GM12878 (cell line): ENCODE measurements at regions not wholly inside any gene's neighbourhood (a gene's known extent, or its start where the extent isn't known, plus 50 kb on each side); places are given as distances from the start of the nearest gene placed in this dataset.

ENCODE experiments used
- CREB1 ChIP-seq: IDR thresholded peaks from 2 replicates; pipeline ENCODE4 v1.6.1; 2012; ENCODE audit warnings: low read depth, mild to moderate bottlenecking, inconsistent platforms
- EP300 ChIP-seq, 2 experiments: fragments of 150-350 bp in 1 of 2; IDR thresholded peaks; 2 replicates each; pipeline ENCODE4 v1.6.1; 2011 to 2012; ENCODE audit warnings: low read depth in 2 of 2, low read length in 2 of 2, borderline replicate concordance in 1 of 2, improper control_type of control experiment in 1 of 2, inconsistent platforms in 1 of 2; ENCODE audit not compliant: control insufficient read depth in 1 of 2
- EZH2 ChIP-seq: IDR thresholded peaks from 2 replicates; pipeline ENCODE4 v1.6.1; 2012; ENCODE audit warnings: low read depth, mild to moderate bottlenecking, control low read depth, inconsistent platforms, low read length, borderline replicate concordance; ENCODE audit not compliant: control insufficient read depth
- GABPA ChIP-seq: IDR thresholded peaks from 2 replicates; pipeline ENCODE4 v1.6.1; 2014; ENCODE audit warnings: antibody characterized with exemption, low read depth, mild to moderate bottlenecking, inconsistent platforms
- GATAD2B ChIP-seq: fragments of 450-650 bp; conservative IDR thresholded peaks from 2 replicates; pipeline ENCODE4 v1.6.1; 2017; ENCODE audit warnings: low read depth, mild to moderate bottlenecking, moderate library complexity
- NBN ChIP-seq: fragments of 450-650 bp; IDR thresholded peaks from 2 replicates; pipeline ENCODE4 v1.6.1; 2016
- POLR2A ChIP-seq: IDR thresholded peaks from 2 replicates; pipeline ENCODE4 v1.6.1; 2011; ENCODE audit warnings: low read depth, mild to moderate bottlenecking, low read length
- TCF7 ChIP-seq: IDR thresholded peaks from 2 replicates; pipeline ENCODE4 v1.6.1; 2014; ENCODE audit warnings: antibody characterized with exemption, borderline replicate concordance
- TF ChIP-seq, protein P1 (sequence below): fragments of 450-650 bp; formaldehyde crosslinking; IDR thresholded peaks from 2 replicates; pipeline ENCODE4 v1.5.0; 2022; ENCODE audit warnings: mild to moderate bottlenecking, missing genetic modification characterization
- TF ChIP-seq, protein P2 (sequence below): IDR thresholded peaks from 2 replicates; pipeline ENCODE4 v1.6.1; 2012; ENCODE audit warnings: mild to moderate bottlenecking, low read depth, low read length
- TF ChIP-seq, protein P3 (sequence below): IDR thresholded peaks from 2 replicates; pipeline ENCODE4 v1.6.1; 2012; ENCODE audit warnings: low read depth, low read length, improper control_type of control experiment
- TF ChIP-seq, protein P4 (sequence below), 3 experiments: IDR thresholded peaks in 2 of 3; conservative IDR thresholded peaks in 1 of 3; 2 replicates each; pipeline ENCODE4 v1.5.1; 2011; ENCODE audit warnings: low read depth in 3 of 3, low read length in 3 of 3, mild to moderate bottlenecking in 3 of 3, control low read depth in 2 of 3, moderate library complexity in 2 of 3, inconsistent platforms in 1 of 3, mixed read lengths in 1 of 3; ENCODE audit not compliant: control insufficient read depth in 2 of 3, insufficient read depth in 1 of 3; ENCODE audit errors: extremely low read depth in 1 of 3

DNA sequence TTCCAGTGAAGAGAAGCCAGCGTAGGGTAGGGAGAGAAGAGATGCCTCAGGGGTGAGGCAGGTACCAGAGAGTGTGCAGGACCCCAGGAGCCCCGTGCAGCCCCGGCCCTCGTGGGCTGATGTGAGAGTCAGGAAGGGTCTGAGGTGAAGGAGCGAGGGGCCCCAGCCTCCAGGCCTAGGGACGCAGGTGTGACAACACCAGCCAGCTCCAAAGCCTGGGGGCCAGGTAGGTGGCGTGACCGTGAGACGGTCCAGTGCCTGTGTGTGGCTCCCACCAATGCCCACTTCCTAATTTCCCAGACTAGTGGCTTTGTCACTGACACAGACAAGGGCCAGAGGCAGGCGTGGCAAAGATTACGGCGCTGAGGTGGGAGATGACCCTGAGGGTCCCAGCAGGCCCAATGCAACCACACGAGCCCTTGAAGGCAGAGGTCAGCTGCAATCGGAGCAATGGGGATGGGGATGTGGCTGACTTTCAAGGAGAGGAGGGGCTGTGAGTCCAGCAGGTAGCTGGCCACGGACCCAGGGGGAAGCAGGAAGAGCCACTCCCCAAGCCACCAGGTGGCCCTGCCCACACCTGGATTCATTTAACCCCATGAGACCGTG is 86.0 kb upstream of the SNTG2 start:
- TF ChIP-seq GABPA (no peak), NBN (no peak), POLR2A (no peak), GATAD2B (no peak), TCF7 (no peak), EP300 (IDR thresholded peaks at IDR 0.05; ENCODE audit: borderline replicate concordance in 1 of 2, control insufficient read depth in 1 of 2, low read depth in 2 of 2, low read length in 2 of 2) (no peak), EZH2 (no peak), CREB1 (no peak)
- TF ChIP-seq, protein P1, sequence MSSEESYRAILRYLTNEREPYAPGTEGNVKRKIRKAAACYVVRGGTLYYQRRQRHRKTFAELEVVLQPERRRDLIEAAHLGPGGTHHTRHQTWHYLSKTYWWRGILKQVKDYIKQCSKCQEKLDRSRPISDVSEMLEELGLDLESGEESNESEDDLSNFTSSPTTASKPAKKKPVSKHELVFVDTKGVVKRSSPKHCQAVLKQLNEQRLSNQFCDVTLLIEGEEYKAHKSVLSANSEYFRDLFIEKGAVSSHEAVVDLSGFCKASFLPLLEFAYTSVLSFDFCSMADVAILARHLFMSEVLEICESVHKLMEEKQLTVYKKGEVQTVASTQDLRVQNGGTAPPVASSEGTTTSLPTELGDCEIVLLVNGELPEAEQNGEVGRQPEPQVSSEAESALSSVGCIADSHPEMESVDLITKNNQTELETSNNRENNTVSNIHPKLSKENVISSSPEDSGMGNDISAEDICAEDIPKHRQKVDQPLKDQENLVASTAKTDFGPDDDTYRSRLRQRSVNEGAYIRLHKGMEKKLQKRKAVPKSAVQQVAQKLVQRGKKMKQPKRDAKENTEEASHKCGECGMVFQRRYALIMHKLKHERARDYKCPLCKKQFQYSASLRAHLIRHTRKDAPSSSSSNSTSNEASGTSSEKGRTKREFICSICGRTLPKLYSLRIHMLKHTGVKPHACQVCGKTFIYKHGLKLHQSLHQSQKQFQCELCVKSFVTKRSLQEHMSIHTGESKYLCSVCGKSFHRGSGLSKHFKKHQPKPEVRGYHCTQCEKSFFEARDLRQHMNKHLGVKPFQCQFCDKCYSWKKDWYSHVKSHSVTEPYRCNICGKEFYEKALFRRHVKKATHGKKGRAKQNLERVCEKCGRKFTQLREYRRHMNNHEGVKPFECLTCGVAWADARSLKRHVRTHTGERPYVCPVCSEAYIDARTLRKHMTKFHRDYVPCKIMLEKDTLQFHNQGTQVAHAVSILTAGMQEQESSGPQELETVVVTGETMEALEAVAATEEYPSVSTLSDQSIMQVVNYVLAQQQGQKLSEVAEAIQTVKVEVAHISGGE (CRISPR knock-in tag): no peak
- TF ChIP-seq, protein P2, sequence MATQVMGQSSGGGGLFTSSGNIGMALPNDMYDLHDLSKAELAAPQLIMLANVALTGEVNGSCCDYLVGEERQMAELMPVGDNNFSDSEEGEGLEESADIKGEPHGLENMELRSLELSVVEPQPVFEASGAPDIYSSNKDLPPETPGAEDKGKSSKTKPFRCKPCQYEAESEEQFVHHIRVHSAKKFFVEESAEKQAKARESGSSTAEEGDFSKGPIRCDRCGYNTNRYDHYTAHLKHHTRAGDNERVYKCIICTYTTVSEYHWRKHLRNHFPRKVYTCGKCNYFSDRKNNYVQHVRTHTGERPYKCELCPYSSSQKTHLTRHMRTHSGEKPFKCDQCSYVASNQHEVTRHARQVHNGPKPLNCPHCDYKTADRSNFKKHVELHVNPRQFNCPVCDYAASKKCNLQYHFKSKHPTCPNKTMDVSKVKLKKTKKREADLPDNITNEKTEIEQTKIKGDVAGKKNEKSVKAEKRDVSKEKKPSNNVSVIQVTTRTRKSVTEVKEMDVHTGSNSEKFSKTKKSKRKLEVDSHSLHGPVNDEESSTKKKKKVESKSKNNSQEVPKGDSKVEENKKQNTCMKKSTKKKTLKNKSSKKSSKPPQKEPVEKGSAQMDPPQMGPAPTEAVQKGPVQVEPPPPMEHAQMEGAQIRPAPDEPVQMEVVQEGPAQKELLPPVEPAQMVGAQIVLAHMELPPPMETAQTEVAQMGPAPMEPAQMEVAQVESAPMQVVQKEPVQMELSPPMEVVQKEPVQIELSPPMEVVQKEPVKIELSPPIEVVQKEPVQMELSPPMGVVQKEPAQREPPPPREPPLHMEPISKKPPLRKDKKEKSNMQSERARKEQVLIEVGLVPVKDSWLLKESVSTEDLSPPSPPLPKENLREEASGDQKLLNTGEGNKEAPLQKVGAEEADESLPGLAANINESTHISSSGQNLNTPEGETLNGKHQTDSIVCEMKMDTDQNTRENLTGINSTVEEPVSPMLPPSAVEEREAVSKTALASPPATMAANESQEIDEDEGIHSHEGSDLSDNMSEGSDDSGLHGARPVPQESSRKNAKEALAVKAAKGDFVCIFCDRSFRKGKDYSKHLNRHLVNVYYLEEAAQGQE: no peak
- TF ChIP-seq, protein P3, sequence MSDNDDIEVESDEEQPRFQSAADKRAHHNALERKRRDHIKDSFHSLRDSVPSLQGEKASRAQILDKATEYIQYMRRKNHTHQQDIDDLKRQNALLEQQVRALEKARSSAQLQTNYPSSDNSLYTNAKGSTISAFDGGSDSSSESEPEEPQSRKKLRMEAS: no peak
- TF ChIP-seq, protein P4, sequence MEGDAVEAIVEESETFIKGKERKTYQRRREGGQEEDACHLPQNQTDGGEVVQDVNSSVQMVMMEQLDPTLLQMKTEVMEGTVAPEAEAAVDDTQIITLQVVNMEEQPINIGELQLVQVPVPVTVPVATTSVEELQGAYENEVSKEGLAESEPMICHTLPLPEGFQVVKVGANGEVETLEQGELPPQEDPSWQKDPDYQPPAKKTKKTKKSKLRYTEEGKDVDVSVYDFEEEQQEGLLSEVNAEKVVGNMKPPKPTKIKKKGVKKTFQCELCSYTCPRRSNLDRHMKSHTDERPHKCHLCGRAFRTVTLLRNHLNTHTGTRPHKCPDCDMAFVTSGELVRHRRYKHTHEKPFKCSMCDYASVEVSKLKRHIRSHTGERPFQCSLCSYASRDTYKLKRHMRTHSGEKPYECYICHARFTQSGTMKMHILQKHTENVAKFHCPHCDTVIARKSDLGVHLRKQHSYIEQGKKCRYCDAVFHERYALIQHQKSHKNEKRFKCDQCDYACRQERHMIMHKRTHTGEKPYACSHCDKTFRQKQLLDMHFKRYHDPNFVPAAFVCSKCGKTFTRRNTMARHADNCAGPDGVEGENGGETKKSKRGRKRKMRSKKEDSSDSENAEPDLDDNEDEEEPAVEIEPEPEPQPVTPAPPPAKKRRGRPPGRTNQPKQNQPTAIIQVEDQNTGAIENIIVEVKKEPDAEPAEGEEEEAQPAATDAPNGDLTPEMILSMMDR (IDR thresholded peaks at IDR 0.05 in 2 of 3, conservative IDR thresholded peaks at IDR 0.05 in 1 of 3; ENCODE audit: control insufficient read depth in 2 of 3, extremely low read depth in 1 of 3, insufficient read depth in 1 of 3, low read depth in 3 of 3, low read length in 3 of 3): no peak
